ENCODE measurements at regions not wholly inside any gene's neighbourhood (a gene's known extent, or its start where the extent isn't known, plus 50 kb on each side); places are given as distances from the start of the nearest gene placed in this dataset.
A peak's percentile ranks its signal among the peaks of the same experiment; 100 is the strongest.

GRCh38 chr2:235264121-235264493 lies 229.7 kb upstream of the AGAP1 start:
- DNase-seq (ENCODE audit: low spot score), result peak; percentile 18

GRCh38 chr2:235264512-235264911 lies 229.3 kb upstream of the AGAP1 start:
- DNase-seq (ENCODE audit: low spot score), result no peak

- no peak for DNase-seq (ENCODE audit: low spot score)
Observed at GRCh38 chr2:235265348-235265965, 228.4 kb upstream of the AGAP1 start.

GRCh38 chr2:235267251-235267650 lies 226.6 kb upstream of the AGAP1 start:
- no peak for DNase-seq (ENCODE audit: low spot score)

- peak; percentile 38 for DNase-seq (ENCODE audit: low spot score)
Observed at GRCh38 chr2:235268535-235268934, 225.3 kb upstream of the AGAP1 start.

- DNase-seq (ENCODE audit: low spot score), result no peak
Observed at GRCh38 chr2:235270291-235270690, 223.6 kb upstream of the AGAP1 start.

- DNase-seq (ENCODE audit: low spot score), result peak; percentile 56
Observed at GRCh38 chr2:235270956-235271355, 222.9 kb upstream of the AGAP1 start.

- peak; percentile 38 for DNase-seq (ENCODE audit: low spot score)
Observed at GRCh38 chr2:235271936-235272335, 221.9 kb upstream of the AGAP1 start.

- DNase-seq (ENCODE audit: low spot score), result peak; percentile 33
Observed at GRCh38 chr2:235274023-235274422, 219.8 kb upstream of the AGAP1 start.

- DNase-seq (ENCODE audit: low spot score), result no peak
Observed at GRCh38 chr2:235277485-235277884, 216.4 kb upstream of the AGAP1 start.

- DNase-seq (ENCODE audit: low spot score), result peak; percentile 65
Observed at GRCh38 chr2:235278771-235279355, 215.0 kb upstream of the AGAP1 start.

GRCh38 chr2:235279965-235280364 lies 213.9 kb upstream of the AGAP1 start:
- no peak for DNase-seq (ENCODE audit: low spot score)

GRCh38 chr2:235283246-235283645 lies 210.6 kb upstream of the AGAP1 start:
- DNase-seq (ENCODE audit: low spot score), result no peak

GRCh38 chr2:235286622-235287374 lies 207.0 kb upstream of the AGAP1 start:
- DNase-seq (ENCODE audit: low spot score), result peak; percentile 27

- DNase-seq (ENCODE audit: low spot score), result no peak
Observed at GRCh38 chr2:235287375-235287733, 206.5 kb upstream of the AGAP1 start.

GRCh38 chr2:235291461-235291860 lies 202.4 kb upstream of the AGAP1 start:
- no peak for DNase-seq (ENCODE audit: low spot score)

GRCh38 chr2:235293061-235293460 lies 200.8 kb upstream of the AGAP1 start:
- DNase-seq (ENCODE audit: low spot score), result no peak

- no peak for DNase-seq (ENCODE audit: low spot score)
Observed at GRCh38 chr2:235295831-235296230, 198.0 kb upstream of the AGAP1 start.

- DNase-seq (ENCODE audit: low spot score), result peak; percentile 93
Observed at GRCh38 chr2:235300368-235301201, 193.3 kb upstream of the AGAP1 start.

GRCh38 chr2:235301202-235302076 lies 192.4 kb upstream of the AGAP1 start:
- no peak for DNase-seq (ENCODE audit: low spot score)

- DNase-seq (ENCODE audit: low spot score), result no peak
Observed at GRCh38 chr2:235302263-235302662, 191.6 kb upstream of the AGAP1 start.

All from kidney tubule cell (primary cell).